ENCODE measurements at regions not wholly inside any gene's neighbourhood (a gene's known extent, or its start where the extent isn't known, plus 50 kb on each side); places are given as distances from the start of the nearest gene placed in this dataset.

GRCh38 chr3:14333215-14333614 lies 69.2 kb upstream of the SLC6A6 start:
- Histone ChIP-seq H3K4me2 (no peak overlapping the region), H2AFZ (no peak overlapping the region), H3K9me3 (ENCODE audit: insufficient read depth, low read depth) (no peaks in the 10 kb centered on the region), H3K4me1 (replicated peaks; ENCODE audit: insufficient read depth) (peaks cover 49% of the 10 kb centered on the region), H3K4me3 (no peak overlapping the region), H3K79me2 (ENCODE audit: low read depth) (no peaks in the 10 kb centered on the region), H3K27ac (no peak overlapping the region), H3K36me3 (ENCODE audit: low read depth) (no peaks in the 10 kb centered on the region), H4K20me1 (ENCODE audit: insufficient read depth) (no peaks in the 10 kb centered on the region), H3K9me2 (ENCODE audit: insufficient read depth) (no peaks in the 10 kb centered on the region), H3F3A (ENCODE audit: insufficient read depth, low read depth) (peaks cover 47% of the 10 kb centered on the region), H3K27me3 (ENCODE audit: insufficient read depth, low read depth) (no peaks in the 10 kb centered on the region)
- ChIA-PET POLR2A (ENCODE audit: unreplicated experiment) (no interaction called here), CTCF (no interaction called here)
- no peak for DNase-seq
- intact Hi-C loops (cut with micrococcal nuclease; ENCODE audit: unreplicated experiment): no loop called here
- no TSS peak for BruUV-seq (replicated peaks)
- no peak for TF ChIP-seq EZH2 (IDR thresholded peaks at IDR 0.05; ENCODE audit: low read depth)
- no peak for TF ChIP-seq CTCF (conservative IDR thresholded peaks at IDR 0.05)

- intact Hi-C loops (cut with micrococcal nuclease; ENCODE audit: unreplicated experiment): no loop called here
These were observed 68.8 kb upstream of the SLC6A6 start for GRCh38 chr3:14333621-14334020.

GRCh38 chr3:14334136-14334535 lies 68.3 kb upstream of the SLC6A6 start:
- ChIA-PET POLR2A (ENCODE audit: unreplicated experiment) (no interaction called here), CTCF (no interaction called here)
- intact Hi-C loops (cut with micrococcal nuclease; ENCODE audit: unreplicated experiment): no loop called here
- no peak for DNase-seq
- Histone ChIP-seq H3K4me1 (replicated peaks; ENCODE audit: insufficient read depth) (peaks cover 45% of the 10 kb centered on the region), H4K20me1 (ENCODE audit: insufficient read depth) (no peaks in the 10 kb centered on the region), H3K4me2 (no peak overlapping the region), H3K9me3 (ENCODE audit: insufficient read depth, low read depth) (no peaks in the 10 kb centered on the region), H3K36me3 (ENCODE audit: low read depth) (no peaks in the 10 kb centered on the region), H3K27ac (no peak overlapping the region), H3K79me2 (ENCODE audit: low read depth) (no peaks in the 10 kb centered on the region), H3F3A (ENCODE audit: insufficient read depth, low read depth) (peaks cover 39% of the 10 kb centered on the region), H2AFZ (no peak overlapping the region), H3K27me3 (ENCODE audit: insufficient read depth, low read depth) (no peaks in the 10 kb centered on the region), H3K9me2 (ENCODE audit: insufficient read depth) (no peaks in the 10 kb centered on the region), H3K4me3 (no peak overlapping the region)
- no peak for TF ChIP-seq CTCF (conservative IDR thresholded peaks at IDR 0.05)
- no peak for TF ChIP-seq EZH2 (IDR thresholded peaks at IDR 0.05; ENCODE audit: low read depth)
- no TSS peak for BruUV-seq (replicated peaks)

More at GRCh38 chr3:14333621-14334020, 68.8 kb upstream of the SLC6A6 start:
- Histone ChIP-seq H3K4me2 (no peak overlapping the region), H3F3A (ENCODE audit: insufficient read depth, low read depth) (peaks cover 45% of the 10 kb centered on the region), H3K27ac (no peak overlapping the region), H4K20me1 (ENCODE audit: insufficient read depth) (no peaks in the 10 kb centered on the region), H3K4me3 (no peak overlapping the region), H3K9me2 (ENCODE audit: insufficient read depth) (no peaks in the 10 kb centered on the region), H3K79me2 (ENCODE audit: low read depth) (no peaks in the 10 kb centered on the region), H3K4me1 (replicated peaks; ENCODE audit: insufficient read depth) (peaks cover 49% of the 10 kb centered on the region), H3K9me3 (ENCODE audit: insufficient read depth, low read depth) (no peaks in the 10 kb centered on the region), H2AFZ (no peak overlapping the region), H3K27me3 (ENCODE audit: insufficient read depth, low read depth) (no peaks in the 10 kb centered on the region), H3K36me3 (ENCODE audit: low read depth) (no peaks in the 10 kb centered on the region)
- no TSS peak for BruUV-seq (replicated peaks)
- CTCF ChIA-PET: no interaction called here
- TF ChIP-seq EZH2 (IDR thresholded peaks at IDR 0.05; ENCODE audit: low read depth): no peak
- TF ChIP-seq CTCF (conservative IDR thresholded peaks at IDR 0.05): no peak
- POLR2A ChIA-PET (ENCODE audit: unreplicated experiment): no interaction called here
- DNase-seq: no peak
